DMS 273 (cell line): ENCODE measurements at regions not wholly inside any gene's neighbourhood (a gene's known extent, or its start where the extent isn't known, plus 50 kb on each side); places are given as distances from the start of the nearest gene placed in this dataset.

Experiments
- DNase-seq: peaks from one replicate; lab custom pipeline; 2025; ENCODE audit not compliant: unreplicated experiment; lab: John Stamatoyannopoulos, UW

- DNase-seq = no peak
Measured at GRCh38 chr7:85733169-85733915, 546.5 kb upstream of the SEMA3D start.

GRCh38 chr7:85730012-85730411 is 543.2 kb upstream of the SEMA3D start:
- DNase-seq = no peak

DNA sequence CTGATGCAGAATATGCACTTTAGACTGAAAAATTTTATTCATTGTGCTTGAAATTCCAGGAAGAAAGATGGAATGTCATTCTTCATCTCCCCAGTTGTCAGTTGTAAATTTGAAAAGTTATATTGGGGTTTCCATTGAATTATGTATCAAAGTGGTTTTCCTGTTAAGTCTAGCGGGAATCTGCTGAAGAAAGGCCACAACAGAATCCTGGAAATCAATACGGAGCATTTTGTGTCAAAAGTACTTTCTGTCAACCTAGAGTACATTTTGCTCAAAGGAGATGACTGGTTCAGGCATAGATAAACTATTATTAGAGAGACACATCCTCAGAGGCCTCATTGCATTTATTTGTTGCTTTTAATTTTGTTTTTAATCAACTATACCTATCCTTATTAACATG is 538.2 kb upstream of the SEMA3D start:
- DNase-seq = no peak

- no peak for DNase-seq
Measured at GRCh38 chr7:85719981-85720953, 533.4 kb upstream of the SEMA3D start.

DNA sequence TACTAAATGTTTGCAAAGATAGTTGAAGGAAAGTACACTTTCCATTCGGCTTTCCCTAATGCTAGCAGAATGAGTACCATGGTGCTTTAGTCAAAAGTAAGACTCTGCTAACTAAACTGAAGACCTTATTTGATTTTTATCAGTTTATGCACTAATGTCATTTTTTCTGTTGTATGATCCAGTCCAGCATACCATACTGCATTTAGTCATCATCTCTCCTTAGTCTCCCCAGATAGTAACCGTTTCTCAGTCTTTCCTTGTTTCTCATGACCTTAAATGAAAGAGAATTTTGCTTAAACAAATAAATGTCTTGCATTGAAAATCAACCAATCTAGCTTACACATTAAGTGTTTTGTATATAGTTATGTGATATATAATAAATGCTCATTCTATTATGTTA is 529.5 kb upstream of the SEMA3D start:
- no peak for DNase-seq

DNA sequence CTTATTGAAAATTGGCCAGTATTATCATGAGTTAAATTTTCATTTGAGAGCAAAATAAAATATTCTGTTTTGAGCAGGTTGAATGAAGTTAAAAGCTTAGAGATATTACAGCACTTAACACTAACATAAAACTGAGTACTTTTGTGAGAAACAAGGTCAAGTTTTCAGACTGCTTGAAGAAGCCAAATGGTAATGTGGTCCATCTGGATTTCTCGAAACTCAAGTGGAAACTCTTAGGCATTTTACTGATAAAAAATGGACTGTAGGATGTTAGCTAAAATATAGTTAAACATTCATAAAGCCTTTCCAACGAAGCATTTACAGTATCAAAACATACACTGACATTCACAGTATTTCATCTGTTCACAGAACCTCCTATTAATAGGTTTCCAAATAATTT is 528.1 kb upstream of the SEMA3D start:
- DNase-seq = no peak

- DNase-seq = no peak
Measured at GRCh38 chr7:85714043-85714578, 527.3 kb upstream of the SEMA3D start.

- no peak for DNase-seq
Measured at GRCh38 chr7:85713171-85713570, 526.3 kb upstream of the SEMA3D start.

GRCh38 chr7:85711894-85712293 is 525.0 kb upstream of the SEMA3D start:
- DNase-seq = no peak

DNA sequence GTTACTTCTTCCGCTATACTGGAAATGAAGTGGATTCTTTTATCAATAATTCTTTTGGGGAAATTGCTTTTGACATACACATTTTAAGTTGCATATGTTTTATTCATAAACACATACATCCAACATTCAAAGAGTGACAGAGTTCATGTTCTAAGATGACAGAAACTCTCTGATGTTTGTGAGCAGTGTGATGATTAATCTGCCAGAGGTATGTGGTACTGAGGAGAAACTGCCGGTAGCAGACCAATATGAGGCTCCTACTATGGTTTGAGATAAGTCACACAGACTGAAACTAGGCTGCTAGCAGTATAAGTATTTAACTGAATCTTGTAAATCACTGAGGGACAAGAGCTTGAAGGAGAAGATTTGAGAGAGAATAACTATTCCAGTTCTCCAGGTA is 524.1 kb upstream of the SEMA3D start:
- no peak for DNase-seq

DNA sequence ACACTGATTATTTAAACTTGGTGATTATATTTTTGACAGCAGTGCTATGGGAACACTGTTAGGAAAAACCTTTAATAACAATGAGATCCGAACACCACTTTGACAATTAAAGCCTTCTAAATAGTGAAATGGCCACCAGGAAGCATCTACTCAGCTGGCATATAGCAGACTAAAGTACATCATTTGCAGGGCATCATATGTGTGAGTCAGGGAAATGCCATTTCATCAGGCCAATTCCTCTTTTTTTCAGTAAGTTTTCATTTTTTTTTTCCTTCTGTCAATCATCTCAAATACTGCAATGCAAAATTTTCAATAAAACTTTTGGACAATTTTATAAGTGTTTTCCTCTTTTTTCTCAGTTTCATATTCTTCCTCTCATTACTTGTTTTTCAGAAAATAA is 521.4 kb upstream of the SEMA3D start:
- no peak for DNase-seq

DNA sequence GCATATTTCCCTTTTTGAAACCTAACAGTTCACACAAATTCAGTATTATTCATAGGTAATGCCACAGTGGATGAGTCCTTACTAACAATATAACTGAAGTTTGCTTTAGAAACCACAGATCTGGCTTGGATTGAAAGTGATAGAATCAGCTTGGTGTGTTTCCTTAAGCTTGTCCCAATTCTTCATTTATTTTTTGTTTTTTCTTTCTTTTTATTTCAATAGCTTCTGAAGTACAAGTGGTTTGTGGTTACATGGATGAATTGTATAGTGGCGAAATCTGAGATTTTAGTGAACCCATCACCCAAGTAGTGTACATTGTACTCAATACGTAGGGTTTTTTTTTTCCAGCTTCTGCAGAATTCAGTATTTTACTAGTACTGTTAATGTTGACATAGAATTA is 518.2 kb upstream of the SEMA3D start:
- DNase-seq = no peak

- DNase-seq = no peak
Measured at GRCh38 chr7:85703251-85704010, 516.6 kb upstream of the SEMA3D start.

GRCh38 chr7:85702348-85702747 is 515.5 kb upstream of the SEMA3D start:
- DNase-seq = no peak

- no peak for DNase-seq
Measured at GRCh38 chr7:85699482-85699881, 512.6 kb upstream of the SEMA3D start.

DNA sequence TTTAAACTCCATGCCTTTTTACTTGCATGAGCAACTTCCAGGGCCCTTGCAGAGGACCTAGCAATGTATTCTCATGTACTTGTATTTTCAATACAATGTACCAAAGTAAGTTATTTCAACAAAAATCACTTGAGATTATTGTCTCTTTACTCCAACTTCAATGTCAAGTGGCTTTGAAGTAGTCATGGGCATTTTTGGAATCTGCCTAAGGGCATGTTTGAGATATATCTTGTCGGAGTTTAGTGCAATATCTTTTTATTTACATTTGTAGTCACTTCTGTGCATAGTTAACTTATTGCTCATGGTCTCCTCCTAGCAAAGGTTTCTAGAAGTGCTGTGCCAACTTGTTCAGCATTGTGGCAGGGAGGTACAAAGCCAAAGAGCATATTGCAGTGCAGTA is 508.7 kb upstream of the SEMA3D start:
- DNase-seq = no peak

DNA sequence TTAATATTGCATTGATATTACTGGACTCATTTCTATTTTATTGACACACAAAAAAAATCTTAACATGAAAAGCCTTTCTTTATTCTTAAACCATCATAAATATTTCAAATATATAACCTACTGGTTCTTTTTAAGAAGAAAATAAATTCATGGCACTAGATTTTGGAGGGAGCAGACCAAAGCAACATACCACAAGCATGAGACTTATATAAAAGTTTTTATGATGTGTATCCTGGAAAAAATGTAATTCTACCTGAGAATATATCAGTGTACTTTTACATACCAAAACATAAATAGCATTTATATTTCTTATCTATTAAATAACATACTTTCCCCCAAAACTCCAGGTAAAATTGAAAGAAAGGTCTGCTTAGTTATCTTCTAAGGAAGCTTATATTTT is 508.2 kb upstream of the SEMA3D start:
- no peak for DNase-seq

- DNase-seq = no peak
Measured at GRCh38 chr7:85693326-85693725, 506.5 kb upstream of the SEMA3D start.

DNA sequence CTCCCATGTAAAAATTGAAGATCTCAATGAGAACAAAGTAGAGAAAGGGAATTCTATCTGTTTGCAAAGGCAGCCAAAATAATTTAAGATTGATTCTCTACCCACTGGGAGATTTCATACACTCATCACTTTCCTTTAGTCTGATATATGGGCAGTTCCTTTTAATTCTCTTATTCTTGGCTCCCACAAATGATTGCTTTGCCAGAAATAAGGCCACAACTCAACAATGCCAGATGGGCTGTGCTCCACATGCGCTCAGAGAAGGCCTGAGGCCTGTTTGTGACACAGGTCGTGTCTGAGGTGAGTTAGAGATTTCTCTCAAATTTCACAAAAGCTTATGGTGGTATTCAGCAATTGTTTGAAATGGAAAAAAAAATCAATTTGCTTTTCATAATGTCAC is 501.9 kb upstream of the SEMA3D start:
- no peak for DNase-seq

DNA sequence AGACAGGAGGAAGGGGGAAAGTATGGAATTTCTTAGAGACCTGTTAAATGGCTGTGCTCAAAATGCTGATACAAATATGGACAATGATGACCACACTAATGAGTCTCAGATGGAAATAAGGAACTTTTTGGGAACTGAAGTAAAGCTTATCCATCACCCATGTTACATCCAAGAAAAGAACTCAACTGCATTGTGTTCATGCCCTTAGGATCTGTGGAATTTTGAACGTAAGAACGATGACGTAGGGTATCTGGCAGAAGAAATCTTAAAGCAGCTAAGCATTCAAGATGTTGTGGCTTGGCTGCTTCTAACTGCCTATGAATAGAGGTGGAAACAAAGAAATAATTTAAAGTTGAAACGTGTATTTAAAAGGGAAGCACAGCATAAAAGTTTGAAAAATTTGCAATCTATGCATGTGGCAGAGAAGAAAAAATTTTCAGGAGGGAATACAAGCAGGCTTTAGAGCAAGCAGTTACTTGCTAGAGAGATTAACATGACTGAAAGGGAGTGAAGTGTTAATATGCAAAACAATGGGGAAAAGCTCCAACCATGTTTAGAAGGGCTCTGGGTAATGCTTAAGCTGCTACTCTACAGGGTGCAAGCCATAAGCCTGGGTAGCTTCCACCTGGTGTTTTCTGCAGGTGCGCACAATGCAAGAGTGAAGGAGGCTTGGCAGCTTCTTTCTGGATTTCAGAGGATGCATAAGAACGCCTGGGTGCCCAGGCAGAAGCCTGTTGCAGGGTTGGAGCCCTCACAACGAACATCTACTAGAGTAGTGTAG is 499.7 kb upstream of the SEMA3D start:
- DNase-seq = no peak
